GM21528 (cell line): ENCODE measurements at regions not wholly inside any gene's neighbourhood (a gene's known extent, or its start where the extent isn't known, plus 50 kb on each side); places are given as distances from the start of the nearest gene placed in this dataset.
"Not testable (repeated sequence)": the region's sequence is repeated elsewhere in the genome, so short reads cannot be mapped to it uniquely, and the experiment has no call there.

Experiments used
- ATAC-seq: cut with Tn5 transposase; IDR thresholded peaks from one replicate; pipeline ENCODE4 v1.9.1; 2021; ENCODE audit warnings: mild to moderate bottlenecking, moderate library complexity; ENCODE audit not compliant: unreplicated experiment, low FRiP score

- ATAC-seq, result no peak
Observed at GRCh38 chr21:15638856-15639549, 90.8 kb upstream of the USP25 start.

GRCh38 chr21:15640113-15640512, 89.7 kb upstream of the USP25 start:
- ATAC-seq, result not testable (repeated sequence)

GRCh38 chr21:15644489-15644888, 85.3 kb upstream of the USP25 start:
- no peak for ATAC-seq

GRCh38 chr21:15645830-15646229, 84.0 kb upstream of the USP25 start:
- ATAC-seq, result no peak

GRCh38 chr21:15650735-15651134, 79.0 kb upstream of the USP25 start:
- ATAC-seq, result no peak

- no peak for ATAC-seq
Observed at GRCh38 chr21:15651172-15651571, 78.6 kb upstream of the USP25 start.

GRCh38 chr21:15653710-15654109, 76.1 kb upstream of the USP25 start:
- ATAC-seq, result no peak

- ATAC-seq, result no peak
Observed at GRCh38 chr21:15654171-15654570, 75.6 kb upstream of the USP25 start.

- ATAC-seq, result no peak
Observed at GRCh38 chr21:15659753-15660422, 69.9 kb upstream of the USP25 start.

- no peak for ATAC-seq
Observed at GRCh38 chr21:15660423-15660804, 69.4 kb upstream of the USP25 start.

GRCh38 chr21:15667010-15667409, 62.8 kb upstream of the USP25 start:
- no peak for ATAC-seq

- no peak for ATAC-seq
Observed at GRCh38 chr21:15667819-15668218, 62.0 kb upstream of the USP25 start.

- ATAC-seq, result no peak
Observed at GRCh38 chr21:15669247-15669646, 60.5 kb upstream of the USP25 start.

- no peak for ATAC-seq
Observed at GRCh38 chr21:15671188-15671587, 58.6 kb upstream of the USP25 start.

GRCh38 chr21:15672578-15672977, 57.2 kb upstream of the USP25 start:
- not testable (repeated sequence) for ATAC-seq

- ATAC-seq, result no peak
Observed at GRCh38 chr21:15676935-15677334, 52.8 kb upstream of the USP25 start.

- ATAC-seq, result no peak
Observed at GRCh38 chr21:15679630-15680029, 50.2 kb upstream of the USP25 start.
